ENCODE measurements at regions not wholly inside any gene's neighbourhood (a gene's known extent, or its start where the extent isn't known, plus 50 kb on each side); places are given as distances from the start of the nearest gene placed in this dataset.

- no peak overlapping the region for H2AFZ ChIP-seq (ENCODE audit: control insufficient read depth, low read length)
- H3K4me1 ChIP-seq (ENCODE audit: control insufficient read depth, extremely low read depth, insufficient read depth, low read length): no peaks in the 10 kb centered on the region
- no peaks in the 10 kb centered on the region for H3K79me2 ChIP-seq (ENCODE audit: control insufficient read depth, insufficient read depth, low read length)
- H3K9me3 ChIP-seq (ENCODE audit: control insufficient read depth, low read depth, low read length): no peaks in the 10 kb centered on the region
- TF ChIP-seq EZH2 (IDR thresholded peaks at IDR 0.05; ENCODE audit: low read length): no peak
- TF ChIP-seq CTCF (optimal IDR thresholded peaks at IDR 0.05 in 1 of 3, IDR thresholded peaks at IDR 0.05 in 1 of 3, conservative IDR thresholded peaks at IDR 0.05 in 1 of 3; ENCODE audit: extremely low read depth in 1 of 3, insufficient read depth in 2 of 3, low read length in 3 of 3): no peak
- no peak for DNase-seq (ENCODE audit: low read depth, low spot score)
- no peaks in the 10 kb centered on the region for H3K9me1 ChIP-seq (ENCODE audit: control insufficient read depth, extremely low read depth, insufficient read depth, low read length)
- H3K27ac ChIP-seq (ENCODE audit: control insufficient read depth, insufficient read depth, low read length): no peak overlapping the region
- no peak for FAIRE-seq
- H3K9ac ChIP-seq (ENCODE audit: control insufficient read depth, extremely low read depth, insufficient read depth, low read length): no peak overlapping the region
- no peak overlapping the region for H3K4me3 ChIP-seq (ENCODE audit: control insufficient read depth in 2 of 3, extremely low read depth in 1 of 3, insufficient read depth in 2 of 3, low read depth in 1 of 3, low read length in 3 of 3)
- H4K20me1 ChIP-seq (ENCODE audit: control insufficient read depth, extremely low read depth, insufficient read depth, low read length): no peaks in the 10 kb centered on the region
- H3K27me3 ChIP-seq (ENCODE audit: control insufficient read depth, extremely low read depth, insufficient read depth, low read length): no peaks in the 10 kb centered on the region
- no peak overlapping the region for H3K4me2 ChIP-seq (ENCODE audit: control insufficient read depth, extremely low read depth, insufficient read depth, low read depth, low read length)
- dilution Hi-C loops (cut with MboI; ENCODE audit: extremely low pct_ligation_motif_present, low sequenced_read_pairs): no loop called here
- no peaks in the 10 kb centered on the region for H3K36me3 ChIP-seq (ENCODE audit: control insufficient read depth in 2 of 2, extremely low read depth in 1 of 2, insufficient read depth in 2 of 2, low read length in 2 of 2)
Measured at GRCh38 chr11:23696688-23697415, 800.0 kb upstream of the LUZP2 start.

GRCh38 chr11:23704183-23704582 is 792.7 kb upstream of the LUZP2 start:
- no peak for DNase-seq (ENCODE audit: low read depth, low spot score)
- Histone ChIP-seq H3K4me3 (ENCODE audit: control insufficient read depth in 2 of 3, extremely low read depth in 1 of 3, insufficient read depth in 2 of 3, low read depth in 1 of 3, low read length in 3 of 3) (no peak overlapping the region), H3K4me1 (ENCODE audit: control insufficient read depth, extremely low read depth, insufficient read depth, low read length) (no peaks in the 10 kb centered on the region), H3K36me3 (ENCODE audit: control insufficient read depth in 2 of 2, extremely low read depth in 1 of 2, insufficient read depth in 2 of 2, low read length in 2 of 2) (no peaks in the 10 kb centered on the region), H3K27ac (ENCODE audit: control insufficient read depth, insufficient read depth, low read length) (no peak overlapping the region), H4K20me1 (ENCODE audit: control insufficient read depth, extremely low read depth, insufficient read depth, low read length) (no peaks in the 10 kb centered on the region), H2AFZ (ENCODE audit: control insufficient read depth, low read length) (no peak overlapping the region), H3K9me3 (ENCODE audit: control insufficient read depth, low read depth, low read length) (no peaks in the 10 kb centered on the region), H3K9ac (ENCODE audit: control insufficient read depth, extremely low read depth, insufficient read depth, low read length) (no peak overlapping the region), H3K4me2 (ENCODE audit: control insufficient read depth, extremely low read depth, insufficient read depth, low read depth, low read length) (no peak overlapping the region), H3K9me1 (ENCODE audit: control insufficient read depth, extremely low read depth, insufficient read depth, low read length) (no peaks in the 10 kb centered on the region), H3K27me3 (ENCODE audit: control insufficient read depth, extremely low read depth, insufficient read depth, low read length) (no peaks in the 10 kb centered on the region), H3K79me2 (ENCODE audit: control insufficient read depth, insufficient read depth, low read length) (no peaks in the 10 kb centered on the region)
- no peak for FAIRE-seq
- dilution Hi-C loops (cut with MboI; ENCODE audit: extremely low pct_ligation_motif_present, low sequenced_read_pairs): no loop called here
- TF ChIP-seq EZH2 (IDR thresholded peaks at IDR 0.05; ENCODE audit: low read length) (no peak), CTCF (optimal IDR thresholded peaks at IDR 0.05 in 1 of 3, IDR thresholded peaks at IDR 0.05 in 1 of 3, conservative IDR thresholded peaks at IDR 0.05 in 1 of 3; ENCODE audit: extremely low read depth in 1 of 3, insufficient read depth in 2 of 3, low read length in 3 of 3) (no peak)
